ENCODE measurements at regions not wholly inside any gene's neighbourhood (a gene's known extent, or its start where the extent isn't known, plus 50 kb on each side); places are given as distances from the start of the nearest gene placed in this dataset.

- Histone ChIP-seq H3K9me3 (ENCODE audit: control insufficient read depth, insufficient read depth, low read length) (peaks cover 3% of the 10 kb centered on the region; the same call in 1 of the 2 replicates), H3K4me1 (ENCODE audit: control insufficient read depth, insufficient read depth, low read length) (no peaks in the 10 kb centered on the region), H3K79me1 (ENCODE audit: low read depth in 1 of 2, low read length in 2 of 2) (no peaks in the 10 kb centered on the region), H4K91ac (ENCODE audit: insufficient read depth, low read depth, low read length) (no peak overlapping the region), H4K8ac (ENCODE audit: low read depth in 2 of 2, low read length in 2 of 2) (no peak overlapping the region), H3K27ac (ENCODE audit: insufficient read depth, low read length) (no peak overlapping the region), H3K18ac (ENCODE audit: low read depth, low read length) (no peak overlapping the region), H2BK5ac (ENCODE audit: low read depth, low read length, poor library complexity, severe bottlenecking) (no peak overlapping the region), H2AK5ac (ENCODE audit: low read depth, low read length) (no peak overlapping the region), H2BK15ac (ENCODE audit: low read depth, low read length) (no peak overlapping the region), H4K20me1 (ENCODE audit: insufficient read depth, low read length) (no peaks in the 10 kb centered on the region), H2AK9ac (replicated peaks; ENCODE audit: low read depth, low read length, poor library complexity) (no peak overlapping the region), H3K56ac (ENCODE audit: extremely low read depth, insufficient read depth, low read length) (no peak overlapping the region), H2BK120ac (ENCODE audit: low read depth, low read length) (no peak overlapping the region), H3K4me3 (ENCODE audit: insufficient read depth, low read depth, low read length) (no peak overlapping the region), H3K23ac (ENCODE audit: low read depth, low read length) (no peak overlapping the region), H3K36me3 (ENCODE audit: control insufficient read depth, insufficient read depth, low read length) (no peaks in the 10 kb centered on the region), H3K14ac (replicated peaks; ENCODE audit: low read depth, low read length) (no peak overlapping the region), H4K5ac (ENCODE audit: low read depth, low read length) (no peak overlapping the region), H2AFZ (replicated peaks; ENCODE audit: low read length, poor library complexity) (no peak overlapping the region), H3K27me3 (ENCODE audit: control insufficient read depth, insufficient read depth, low read length) (no peaks in the 10 kb centered on the region), H3K9me1 (ENCODE audit: insufficient read depth, low read length) (no peaks in the 10 kb centered on the region), H3K4ac (ENCODE audit: low read depth, low read length) (no peak overlapping the region), H3K4me2 (ENCODE audit: low read depth, low read length) (no peak overlapping the region), H3K9ac (ENCODE audit: low read depth, low read length) (no peak overlapping the region), H2BK20ac (ENCODE audit: low read depth, low read length) (no peak overlapping the region)
- ChIA-PET POLR2A (ENCODE audit: unreplicated experiment) (interaction anchor here (0.6 kb wide), 1 partner anchor 65 kb away, joined by 12 read pairs; no protein-coding TSS in a partner anchor), CTCF (no interaction called here)
- DNase-seq: no peak
- in situ Hi-C loops (cut with MboI; ENCODE audit: low sequenced_read_pairs): loop anchor here (25.0 kb wide), 1 partner anchor 288 kb away; no protein-coding TSS in a partner anchor
- TF ChIP-seq, protein P1, sequence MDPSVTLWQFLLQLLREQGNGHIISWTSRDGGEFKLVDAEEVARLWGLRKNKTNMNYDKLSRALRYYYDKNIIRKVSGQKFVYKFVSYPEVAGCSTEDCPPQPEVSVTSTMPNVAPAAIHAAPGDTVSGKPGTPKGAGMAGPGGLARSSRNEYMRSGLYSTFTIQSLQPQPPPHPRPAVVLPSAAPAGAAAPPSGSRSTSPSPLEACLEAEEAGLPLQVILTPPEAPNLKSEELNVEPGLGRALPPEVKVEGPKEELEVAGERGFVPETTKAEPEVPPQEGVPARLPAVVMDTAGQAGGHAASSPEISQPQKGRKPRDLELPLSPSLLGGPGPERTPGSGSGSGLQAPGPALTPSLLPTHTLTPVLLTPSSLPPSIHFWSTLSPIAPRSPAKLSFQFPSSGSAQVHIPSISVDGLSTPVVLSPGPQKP (IDR thresholded peaks at IDR 0.05; ENCODE audit: borderline replicate concordance, low read depth, low read length): no peak
- TF ChIP-seq RFX5 (IDR thresholded peaks at IDR 0.05; ENCODE audit: low read depth, low read length): no peak
- no peak for TF ChIP-seq RCOR1 (IDR thresholded peaks at IDR 0.05; ENCODE audit: insufficient replicate concordance, low read length)
- no peak for TF ChIP-seq MAZ (IDR thresholded peaks at IDR 0.05; ENCODE audit: borderline replicate concordance, low read depth, low read length)
- TF ChIP-seq MXI1 (IDR thresholded peaks at IDR 0.05; ENCODE audit: borderline replicate concordance, low read depth, low read length): no peak
- no peak for TF ChIP-seq USF2 (IDR thresholded peaks at IDR 0.05; ENCODE audit: low read depth, low read length)
- no peak for TF ChIP-seq CHD1 (IDR thresholded peaks at IDR 0.05; ENCODE audit: low read depth, low read length)
- no peak for TF ChIP-seq MAFK (IDR thresholded peaks at IDR 0.05; ENCODE audit: low read depth, low read length)
- TF ChIP-seq BHLHE40 (IDR thresholded peaks at IDR 0.05; ENCODE audit: low read depth, low read length): no peak
- no peak for TF ChIP-seq NFE2L2 (IDR thresholded peaks at IDR 0.05; ENCODE audit: low read depth, low read length)
- no peak for TF ChIP-seq RAD21 (IDR thresholded peaks at IDR 0.05; ENCODE audit: low read length)
- TF ChIP-seq, protein P2, sequence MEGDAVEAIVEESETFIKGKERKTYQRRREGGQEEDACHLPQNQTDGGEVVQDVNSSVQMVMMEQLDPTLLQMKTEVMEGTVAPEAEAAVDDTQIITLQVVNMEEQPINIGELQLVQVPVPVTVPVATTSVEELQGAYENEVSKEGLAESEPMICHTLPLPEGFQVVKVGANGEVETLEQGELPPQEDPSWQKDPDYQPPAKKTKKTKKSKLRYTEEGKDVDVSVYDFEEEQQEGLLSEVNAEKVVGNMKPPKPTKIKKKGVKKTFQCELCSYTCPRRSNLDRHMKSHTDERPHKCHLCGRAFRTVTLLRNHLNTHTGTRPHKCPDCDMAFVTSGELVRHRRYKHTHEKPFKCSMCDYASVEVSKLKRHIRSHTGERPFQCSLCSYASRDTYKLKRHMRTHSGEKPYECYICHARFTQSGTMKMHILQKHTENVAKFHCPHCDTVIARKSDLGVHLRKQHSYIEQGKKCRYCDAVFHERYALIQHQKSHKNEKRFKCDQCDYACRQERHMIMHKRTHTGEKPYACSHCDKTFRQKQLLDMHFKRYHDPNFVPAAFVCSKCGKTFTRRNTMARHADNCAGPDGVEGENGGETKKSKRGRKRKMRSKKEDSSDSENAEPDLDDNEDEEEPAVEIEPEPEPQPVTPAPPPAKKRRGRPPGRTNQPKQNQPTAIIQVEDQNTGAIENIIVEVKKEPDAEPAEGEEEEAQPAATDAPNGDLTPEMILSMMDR (conservative IDR thresholded peaks at IDR 0.05; ENCODE audit: low read depth, low read length): no peak
- no peak for TF ChIP-seq CEBPB (IDR thresholded peaks at IDR 0.05; ENCODE audit: low read depth, low read length)
- intact Hi-C loops (cut with micrococcal nuclease): no loop called here
- BruUV-seq (replicated peaks): no TSS peak
- ATAC-seq (ENCODE audit: low read depth): no peak
- dilution Hi-C loops (cut with HindIII; ENCODE audit: low sequenced_read_pairs, unreplicated experiment): no loop called here
Observed at GRCh38 chr12:19924360-19924759, 444.0 kb upstream of the PDE3A start.
